Neural cell (in vitro differentiated cells): ENCODE measurements at regions not wholly inside any gene's neighbourhood (a gene's known extent, or its start where the extent isn't known, plus 50 kb on each side); places are given as distances from the start of the nearest gene placed in this dataset.

Experiments used
- EP300 ChIP-seq: fragments of 450-650 bp; conservative IDR thresholded peaks from 2 replicates; pipeline ENCODE4 v1.6.1; 2014; ENCODE audit warnings: antibody characterized with exemption, mild to moderate bottlenecking, moderate library complexity; ENCODE audit not compliant: poor library complexity, severe bottlenecking
- EZH2 ChIP-seq: fragments of 200-600, 300-800 bp; shearing (Covaris generic), sonication (generic); IDR thresholded peaks from 2 replicates; pipeline ENCODE4 v1.6.1; 2014; ENCODE audit warnings: antibody characterized with exemption, low read length, borderline replicate concordance, mild to moderate bottlenecking; ENCODE audit not compliant: insufficient read depth, poor library complexity, severe bottlenecking
- POLR2AphosphoS5 ChIP-seq: IDR thresholded peaks from 2 replicates; pipeline ENCODE4 v1.6.1; 2012
- SMC3 ChIP-seq: fragments of 450-650 bp; conservative IDR thresholded peaks from 2 replicates; pipeline ENCODE4 v1.6.1; 2014; ENCODE audit warnings: antibody characterized with exemption, mild to moderate bottlenecking, moderate library complexity; ENCODE audit not compliant: poor library complexity
- TF ChIP-seq, protein P1 (sequence below): fragments of 450-650 bp; IDR thresholded peaks from 2 replicates; pipeline ENCODE4 v1.5.1; 2014; ENCODE audit warnings: antibody characterized with exemption, mild to moderate bottlenecking, moderate library complexity; ENCODE audit not compliant: poor library complexity, severe bottlenecking
- TF ChIP-seq, protein P2 (sequence below): IDR thresholded peaks from 2 replicates; pipeline ENCODE4 v1.6.1; 2012; ENCODE audit warnings: borderline replicate concordance

DNA sequence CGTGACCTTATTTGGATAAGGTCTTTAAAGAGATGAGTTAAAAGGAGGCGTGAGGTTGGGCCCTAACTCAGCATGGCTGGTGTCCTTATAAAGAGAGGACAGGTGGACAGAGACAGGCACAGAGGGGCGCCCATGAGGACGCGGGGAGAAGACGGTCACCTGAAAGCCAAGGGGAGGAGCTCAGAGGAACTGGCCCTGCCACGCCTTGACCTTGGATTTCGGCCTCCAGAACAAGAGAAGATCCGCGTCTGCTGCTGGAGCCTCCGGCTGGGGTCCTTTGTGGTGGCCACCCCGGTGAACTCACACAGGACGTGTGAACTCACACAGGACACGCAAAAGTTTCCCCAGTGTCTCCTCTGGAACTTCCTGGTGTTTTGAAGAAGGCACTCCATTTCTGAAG is 122.7 kb downstream of the SIK1 start:
- TF ChIP-seq, protein P1, sequence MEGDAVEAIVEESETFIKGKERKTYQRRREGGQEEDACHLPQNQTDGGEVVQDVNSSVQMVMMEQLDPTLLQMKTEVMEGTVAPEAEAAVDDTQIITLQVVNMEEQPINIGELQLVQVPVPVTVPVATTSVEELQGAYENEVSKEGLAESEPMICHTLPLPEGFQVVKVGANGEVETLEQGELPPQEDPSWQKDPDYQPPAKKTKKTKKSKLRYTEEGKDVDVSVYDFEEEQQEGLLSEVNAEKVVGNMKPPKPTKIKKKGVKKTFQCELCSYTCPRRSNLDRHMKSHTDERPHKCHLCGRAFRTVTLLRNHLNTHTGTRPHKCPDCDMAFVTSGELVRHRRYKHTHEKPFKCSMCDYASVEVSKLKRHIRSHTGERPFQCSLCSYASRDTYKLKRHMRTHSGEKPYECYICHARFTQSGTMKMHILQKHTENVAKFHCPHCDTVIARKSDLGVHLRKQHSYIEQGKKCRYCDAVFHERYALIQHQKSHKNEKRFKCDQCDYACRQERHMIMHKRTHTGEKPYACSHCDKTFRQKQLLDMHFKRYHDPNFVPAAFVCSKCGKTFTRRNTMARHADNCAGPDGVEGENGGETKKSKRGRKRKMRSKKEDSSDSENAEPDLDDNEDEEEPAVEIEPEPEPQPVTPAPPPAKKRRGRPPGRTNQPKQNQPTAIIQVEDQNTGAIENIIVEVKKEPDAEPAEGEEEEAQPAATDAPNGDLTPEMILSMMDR, result no peak
- TF ChIP-seq POLR2AphosphoS5 (no peak), EZH2 (no peak), EP300 (no peak), SMC3 (no peak)
- TF ChIP-seq, protein P2, sequence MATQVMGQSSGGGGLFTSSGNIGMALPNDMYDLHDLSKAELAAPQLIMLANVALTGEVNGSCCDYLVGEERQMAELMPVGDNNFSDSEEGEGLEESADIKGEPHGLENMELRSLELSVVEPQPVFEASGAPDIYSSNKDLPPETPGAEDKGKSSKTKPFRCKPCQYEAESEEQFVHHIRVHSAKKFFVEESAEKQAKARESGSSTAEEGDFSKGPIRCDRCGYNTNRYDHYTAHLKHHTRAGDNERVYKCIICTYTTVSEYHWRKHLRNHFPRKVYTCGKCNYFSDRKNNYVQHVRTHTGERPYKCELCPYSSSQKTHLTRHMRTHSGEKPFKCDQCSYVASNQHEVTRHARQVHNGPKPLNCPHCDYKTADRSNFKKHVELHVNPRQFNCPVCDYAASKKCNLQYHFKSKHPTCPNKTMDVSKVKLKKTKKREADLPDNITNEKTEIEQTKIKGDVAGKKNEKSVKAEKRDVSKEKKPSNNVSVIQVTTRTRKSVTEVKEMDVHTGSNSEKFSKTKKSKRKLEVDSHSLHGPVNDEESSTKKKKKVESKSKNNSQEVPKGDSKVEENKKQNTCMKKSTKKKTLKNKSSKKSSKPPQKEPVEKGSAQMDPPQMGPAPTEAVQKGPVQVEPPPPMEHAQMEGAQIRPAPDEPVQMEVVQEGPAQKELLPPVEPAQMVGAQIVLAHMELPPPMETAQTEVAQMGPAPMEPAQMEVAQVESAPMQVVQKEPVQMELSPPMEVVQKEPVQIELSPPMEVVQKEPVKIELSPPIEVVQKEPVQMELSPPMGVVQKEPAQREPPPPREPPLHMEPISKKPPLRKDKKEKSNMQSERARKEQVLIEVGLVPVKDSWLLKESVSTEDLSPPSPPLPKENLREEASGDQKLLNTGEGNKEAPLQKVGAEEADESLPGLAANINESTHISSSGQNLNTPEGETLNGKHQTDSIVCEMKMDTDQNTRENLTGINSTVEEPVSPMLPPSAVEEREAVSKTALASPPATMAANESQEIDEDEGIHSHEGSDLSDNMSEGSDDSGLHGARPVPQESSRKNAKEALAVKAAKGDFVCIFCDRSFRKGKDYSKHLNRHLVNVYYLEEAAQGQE, result no peak
